HFFc6 (cell line): ENCODE measurements at regions not wholly inside any gene's neighbourhood (a gene's known extent, or its start where the extent isn't known, plus 50 kb on each side); places are given as distances from the start of the nearest gene placed in this dataset.

Experiments used
- DNase-seq: peaks from one replicate; pipeline ENCODE4 v3.0.0-alpha.2; 2018
- H3K27ac Mint-ChIP-seq: 2 replicates; pipeline ENCODE4 v1.8.0; 2020; ENCODE audit warnings: mild to moderate bottlenecking, mixed read lengths
- H3K27me3 Mint-ChIP-seq: 2 replicates; pipeline ENCODE4 v1.8.0; 2021; ENCODE audit warnings: mild to moderate bottlenecking, moderate library complexity, mixed read lengths; ENCODE audit not compliant: insufficient read depth
- H3K36me3 Mint-ChIP-seq: 2 replicates; pipeline ENCODE4 v1.8.0; 2021; ENCODE audit warnings: low read depth, mixed read lengths
- H3K4me1 Mint-ChIP-seq: 2 replicates; pipeline ENCODE4 v1.8.0; 2020; ENCODE audit warnings: low read depth, mixed read lengths
- H3K4me3 Mint-ChIP-seq: 2 replicates; pipeline ENCODE4 v1.8.0; 2020; ENCODE audit warnings: mild to moderate bottlenecking, moderate library complexity, mixed read lengths
- H3K9me3 Mint-ChIP-seq: 2 replicates; pipeline ENCODE4 v1.8.0; 2020; ENCODE audit warnings: mild to moderate bottlenecking, mixed read lengths
- TF ChIP-seq, protein P1 (sequence below): fragments of 200-600 bp; sonication (generic); IDR thresholded peaks from 2 replicates; pipeline ENCODE4 v1.5.0; 2021; ENCODE audit warnings: antibody characterized with exemption, mild to moderate bottlenecking

DNA sequence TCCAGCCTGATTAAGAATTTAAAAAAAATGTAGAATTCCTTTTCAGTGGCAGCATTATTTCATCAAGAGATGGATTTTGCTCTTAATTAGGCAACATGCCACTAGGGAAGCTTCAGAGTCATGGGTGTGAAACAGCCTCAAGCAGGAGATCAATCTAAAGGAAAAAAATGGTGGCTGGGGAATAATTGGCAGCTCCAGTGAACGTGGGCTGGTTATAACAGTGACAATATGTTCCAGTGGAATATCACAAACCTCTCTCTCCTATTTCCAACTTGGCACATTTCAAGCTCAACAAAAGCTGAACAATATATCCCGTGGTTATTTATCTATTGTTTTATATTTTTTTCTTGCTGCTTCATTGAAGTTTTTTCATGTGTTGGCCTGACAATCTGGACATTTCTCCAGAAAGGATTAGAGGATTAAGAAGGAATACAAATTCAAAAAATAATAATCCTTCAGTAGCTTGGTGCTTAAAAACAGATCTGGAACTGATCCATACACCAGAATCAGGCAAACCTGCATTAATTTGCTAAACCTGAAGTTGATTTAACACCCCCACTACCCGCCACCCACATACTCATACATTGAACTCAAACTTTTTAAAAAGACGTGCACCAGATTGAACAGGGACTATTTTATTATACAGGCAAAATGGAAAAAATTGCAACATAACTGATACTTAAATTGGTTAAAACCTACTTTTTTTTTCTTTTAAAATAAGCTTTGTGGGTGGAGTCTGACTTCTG is 255.9 kb upstream of the SPRED2 start:
- TF ChIP-seq, protein P1, sequence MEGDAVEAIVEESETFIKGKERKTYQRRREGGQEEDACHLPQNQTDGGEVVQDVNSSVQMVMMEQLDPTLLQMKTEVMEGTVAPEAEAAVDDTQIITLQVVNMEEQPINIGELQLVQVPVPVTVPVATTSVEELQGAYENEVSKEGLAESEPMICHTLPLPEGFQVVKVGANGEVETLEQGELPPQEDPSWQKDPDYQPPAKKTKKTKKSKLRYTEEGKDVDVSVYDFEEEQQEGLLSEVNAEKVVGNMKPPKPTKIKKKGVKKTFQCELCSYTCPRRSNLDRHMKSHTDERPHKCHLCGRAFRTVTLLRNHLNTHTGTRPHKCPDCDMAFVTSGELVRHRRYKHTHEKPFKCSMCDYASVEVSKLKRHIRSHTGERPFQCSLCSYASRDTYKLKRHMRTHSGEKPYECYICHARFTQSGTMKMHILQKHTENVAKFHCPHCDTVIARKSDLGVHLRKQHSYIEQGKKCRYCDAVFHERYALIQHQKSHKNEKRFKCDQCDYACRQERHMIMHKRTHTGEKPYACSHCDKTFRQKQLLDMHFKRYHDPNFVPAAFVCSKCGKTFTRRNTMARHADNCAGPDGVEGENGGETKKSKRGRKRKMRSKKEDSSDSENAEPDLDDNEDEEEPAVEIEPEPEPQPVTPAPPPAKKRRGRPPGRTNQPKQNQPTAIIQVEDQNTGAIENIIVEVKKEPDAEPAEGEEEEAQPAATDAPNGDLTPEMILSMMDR: no peak
- H3K4me1 Mint-ChIP-seq: no peaks in the 10 kb centered on the region

DNA sequence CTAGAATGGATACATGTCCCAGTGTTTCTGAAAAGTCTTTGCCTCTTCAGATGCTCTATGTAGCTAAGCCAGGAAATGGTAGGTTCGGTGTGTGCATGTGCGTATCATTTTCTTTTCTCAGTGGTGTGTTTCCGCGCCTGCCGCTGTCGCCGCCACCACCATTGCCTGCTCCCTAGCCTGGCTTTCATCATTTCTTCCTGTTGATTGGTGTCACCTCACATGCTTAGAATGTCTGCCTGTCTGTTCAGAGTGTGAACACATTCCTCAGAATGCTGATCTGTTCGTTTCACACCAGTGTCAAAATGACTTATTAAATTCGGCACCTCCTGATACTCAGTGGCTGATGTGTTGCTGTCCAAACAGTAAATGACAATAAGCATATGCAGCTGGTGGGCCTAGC is 255.2 kb upstream of the SPRED2 start:
- Mint-ChIP-seq H3K27me3 (peaks cover 24% of the 10 kb centered on the region), H3K9me3 (no peaks in the 10 kb centered on the region), H3K4me3 (no peak overlapping the region), H3K27ac (no peak overlapping the region), H3K36me3 (no peaks in the 10 kb centered on the region), H3K4me1 (no peaks in the 10 kb centered on the region)
- TF ChIP-seq, protein P1: no peak
- DNase-seq: no peak

More for the DNA sequence above, 255.9 kb upstream of the SPRED2 start:
- no peak for DNase-seq
- Mint-ChIP-seq H3K27me3 (peaks cover 23% of the 10 kb centered on the region), H3K27ac (no peak overlapping the region), H3K4me3 (no peak overlapping the region), H3K36me3 (no peaks in the 10 kb centered on the region), H3K9me3 (no peaks in the 10 kb centered on the region)

DNA sequence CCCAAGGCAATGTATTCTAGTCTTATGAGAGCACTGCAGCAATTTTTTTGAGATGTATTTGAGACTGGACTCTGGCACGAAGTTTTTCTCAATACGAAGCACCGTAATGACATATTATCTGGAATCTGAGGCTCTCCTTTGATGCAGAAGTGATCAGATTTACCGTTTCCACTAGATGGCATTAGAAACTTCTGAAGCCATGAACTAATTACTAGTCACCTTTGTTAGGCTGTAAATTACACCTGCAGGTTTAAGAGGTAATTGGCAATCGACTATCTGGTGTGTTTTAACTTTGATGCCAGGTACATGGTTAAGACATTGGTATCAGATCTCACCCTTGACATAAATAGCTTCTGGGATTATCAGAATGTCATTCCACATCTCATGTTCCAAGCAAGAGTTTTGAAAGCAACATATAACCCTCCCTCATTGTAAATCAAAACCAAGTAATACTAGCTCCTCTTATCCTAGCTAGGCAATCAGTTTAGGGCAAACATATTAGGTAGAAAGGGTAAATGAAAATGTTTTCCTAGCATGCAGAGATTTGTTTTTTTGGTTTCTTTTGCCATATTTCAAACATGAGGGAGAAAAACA is 254.6 kb upstream of the SPRED2 start:
- TF ChIP-seq, protein P1: peak; percentile 24; the same call in 1 of the 2 replicates
- H3K27me3 Mint-ChIP-seq: peaks cover 24% of the 10 kb centered on the region

DNA sequence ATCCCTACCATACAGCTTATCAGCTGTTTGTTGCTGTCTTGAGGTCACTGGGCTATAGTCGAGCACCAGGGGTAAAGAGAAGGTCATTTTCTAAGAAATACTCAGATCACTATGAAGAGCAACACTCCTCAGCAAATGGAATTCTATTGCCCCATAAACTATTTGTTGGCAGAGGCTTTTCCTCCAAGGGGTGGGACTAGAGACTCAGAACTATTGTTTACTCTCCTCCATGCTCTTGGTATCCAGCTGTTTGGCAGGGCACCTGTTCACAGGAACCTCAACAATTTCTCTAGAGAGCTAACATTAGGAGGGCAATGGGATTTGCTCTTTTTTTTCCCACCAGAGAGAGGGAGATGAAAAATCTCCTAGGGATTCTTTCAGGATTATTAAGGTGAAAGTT is 249.1 kb upstream of the SPRED2 start:
- H3K9me3 Mint-ChIP-seq: no peaks in the 10 kb centered on the region
- H3K4me3 Mint-ChIP-seq: no peak overlapping the region
- no peak for DNase-seq
- peaks cover 12% of the 10 kb centered on the region; the same call in 1 of the 2 replicates for H3K27me3 Mint-ChIP-seq
- no peak overlapping the region for H3K27ac Mint-ChIP-seq
- TF ChIP-seq, protein P1: no peak
- no peaks in the 10 kb centered on the region for H3K36me3 Mint-ChIP-seq
- no peaks in the 10 kb centered on the region for H3K4me1 Mint-ChIP-seq

More for the DNA sequence above, 254.6 kb upstream of the SPRED2 start:
- H3K9me3 Mint-ChIP-seq: no peaks in the 10 kb centered on the region
- no peaks in the 10 kb centered on the region for H3K4me1 Mint-ChIP-seq
- no peak for DNase-seq
- H3K27ac Mint-ChIP-seq: no peak overlapping the region
- H3K4me3 Mint-ChIP-seq: no peak overlapping the region
- H3K36me3 Mint-ChIP-seq: no peaks in the 10 kb centered on the region

DNA sequence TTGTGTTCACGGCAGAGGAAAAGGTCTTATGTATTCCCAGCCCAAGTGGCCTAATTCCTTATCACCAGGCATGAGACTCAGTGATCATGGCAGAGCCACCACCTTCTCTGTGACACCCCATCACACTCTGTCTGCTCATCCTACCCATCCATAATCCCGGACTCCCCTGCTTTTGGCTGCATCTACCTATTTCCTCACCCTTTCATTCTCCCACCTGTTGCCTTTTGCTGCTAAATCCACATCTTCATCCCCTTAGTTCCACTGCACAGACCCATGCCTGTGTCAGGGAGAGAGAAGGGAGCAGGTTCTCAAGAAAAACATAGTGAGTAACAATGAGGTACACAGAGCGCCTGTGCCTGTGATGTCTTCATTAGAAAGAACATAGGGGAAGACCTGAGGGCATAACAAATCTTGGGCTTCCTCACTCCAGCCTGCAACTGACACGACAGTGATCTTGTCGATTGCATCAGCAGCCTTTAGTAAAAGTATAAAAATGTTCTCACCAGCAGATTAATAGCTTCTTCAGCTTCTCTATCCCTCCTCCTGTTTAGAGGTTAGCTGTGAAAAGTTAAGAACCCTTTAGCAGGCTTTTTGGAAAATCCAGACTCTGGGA is 246.5 kb upstream of the SPRED2 start:
- Mint-ChIP-seq H3K36me3 (no peaks in the 10 kb centered on the region), H3K4me1 (peaks cover 7% of the 10 kb centered on the region), H3K4me3 (no peak overlapping the region), H3K27me3 (peaks cover 17% of the 10 kb centered on the region), H3K27ac (no peak overlapping the region), H3K9me3 (peaks cover 12% of the 10 kb centered on the region)
- DNase-seq: no peak
- TF ChIP-seq, protein P1: no peak
